ENCODE measurements at regions not wholly inside any gene's neighbourhood (a gene's known extent, or its start where the extent isn't known, plus 50 kb on each side); places are given as distances from the start of the nearest gene placed in this dataset.

DNA sequence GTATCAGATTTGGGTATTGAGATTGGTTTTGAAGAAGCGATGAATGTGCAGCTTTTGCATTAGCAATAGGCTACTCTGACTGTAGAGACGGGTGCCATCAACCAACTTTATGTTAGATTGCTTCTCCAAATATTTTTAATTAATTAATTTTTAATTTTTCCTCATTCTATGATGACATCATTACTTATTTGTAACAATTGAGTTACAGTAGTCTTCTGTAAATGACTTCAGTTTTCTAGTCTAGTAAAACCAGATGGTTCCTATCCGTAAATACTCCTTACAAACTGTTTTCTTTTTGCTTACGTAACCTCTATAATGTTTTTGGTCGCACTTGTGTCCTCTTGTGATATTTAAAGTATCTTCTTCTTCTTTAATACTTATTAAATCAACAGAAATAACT, 118.1 kb downstream of the ZNF736 start:
- no peak for TF ChIP-seq POLR2A (IDR thresholded peaks at IDR 0.05; ENCODE audit: low read depth, low read length)
- TF ChIP-seq, protein P1, sequence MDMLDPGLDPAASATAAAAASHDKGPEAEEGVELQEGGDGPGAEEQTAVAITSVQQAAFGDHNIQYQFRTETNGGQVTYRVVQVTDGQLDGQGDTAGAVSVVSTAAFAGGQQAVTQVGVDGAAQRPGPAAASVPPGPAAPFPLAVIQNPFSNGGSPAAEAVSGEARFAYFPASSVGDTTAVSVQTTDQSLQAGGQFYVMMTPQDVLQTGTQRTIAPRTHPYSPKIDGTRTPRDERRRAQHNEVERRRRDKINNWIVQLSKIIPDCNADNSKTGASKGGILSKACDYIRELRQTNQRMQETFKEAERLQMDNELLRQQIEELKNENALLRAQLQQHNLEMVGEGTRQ (IDR thresholded peaks at IDR 0.05; ENCODE audit: low read depth, low read length): no peak
- TF ChIP-seq, protein P2, sequence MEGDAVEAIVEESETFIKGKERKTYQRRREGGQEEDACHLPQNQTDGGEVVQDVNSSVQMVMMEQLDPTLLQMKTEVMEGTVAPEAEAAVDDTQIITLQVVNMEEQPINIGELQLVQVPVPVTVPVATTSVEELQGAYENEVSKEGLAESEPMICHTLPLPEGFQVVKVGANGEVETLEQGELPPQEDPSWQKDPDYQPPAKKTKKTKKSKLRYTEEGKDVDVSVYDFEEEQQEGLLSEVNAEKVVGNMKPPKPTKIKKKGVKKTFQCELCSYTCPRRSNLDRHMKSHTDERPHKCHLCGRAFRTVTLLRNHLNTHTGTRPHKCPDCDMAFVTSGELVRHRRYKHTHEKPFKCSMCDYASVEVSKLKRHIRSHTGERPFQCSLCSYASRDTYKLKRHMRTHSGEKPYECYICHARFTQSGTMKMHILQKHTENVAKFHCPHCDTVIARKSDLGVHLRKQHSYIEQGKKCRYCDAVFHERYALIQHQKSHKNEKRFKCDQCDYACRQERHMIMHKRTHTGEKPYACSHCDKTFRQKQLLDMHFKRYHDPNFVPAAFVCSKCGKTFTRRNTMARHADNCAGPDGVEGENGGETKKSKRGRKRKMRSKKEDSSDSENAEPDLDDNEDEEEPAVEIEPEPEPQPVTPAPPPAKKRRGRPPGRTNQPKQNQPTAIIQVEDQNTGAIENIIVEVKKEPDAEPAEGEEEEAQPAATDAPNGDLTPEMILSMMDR (conservative IDR thresholded peaks at IDR 0.05; ENCODE audit: low read depth, low read length): no peak
- TF ChIP-seq RFX5 (IDR thresholded peaks at IDR 0.05; ENCODE audit: low read depth, low read length): no peak
- no peak for TF ChIP-seq SMC3 (IDR thresholded peaks at IDR 0.05; ENCODE audit: low read depth, low read length)

Measured in IMR-90 (cell line).